ENCODE measurements at regions not wholly inside any gene's neighbourhood (a gene's known extent, or its start where the extent isn't known, plus 50 kb on each side); places are given as distances from the start of the nearest gene placed in this dataset.
"Not testable (repeated sequence)": the region's sequence is repeated elsewhere in the genome, so short reads cannot be mapped to it uniquely, and the experiment has no call there.

DNA sequence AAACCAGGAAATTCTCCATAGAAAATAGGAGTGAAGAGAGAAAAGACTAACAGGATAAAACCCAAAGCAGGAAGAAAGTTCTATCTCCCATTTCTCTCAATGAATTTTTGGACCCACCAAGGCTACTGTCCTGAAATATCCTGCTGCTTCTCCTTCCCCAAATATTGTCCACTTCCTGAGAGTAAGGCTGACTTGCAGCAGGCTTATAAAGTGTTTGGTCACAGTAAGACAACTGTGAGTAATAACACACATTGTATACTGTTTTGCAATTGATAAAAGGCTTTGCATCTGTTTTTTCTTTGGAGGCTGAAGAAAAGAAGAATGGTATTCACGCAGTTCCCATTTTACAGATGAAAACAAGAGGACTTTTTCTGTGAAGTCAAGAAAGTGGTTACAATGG, 52.8 kb downstream of the FOXD4L6 start:
- H3K9me3 ChIP-seq (replicated peaks; ENCODE audit: low read length); H3K4me3 ChIP-seq (ENCODE audit: low read length); H3K36me3 ChIP-seq (ENCODE audit: insufficient read depth, low read length); H3K27me3 ChIP-seq (ENCODE audit: control insufficient read depth, insufficient read depth, low read length): not testable (repeated sequence)
- Histone ChIP-seq H3K9ac (ENCODE audit: low read depth, low read length) (peak overlapping the region; percentile 87), H3K4me2 (ENCODE audit: low read length) (peak overlapping the region; percentile 84), H3K4me1 (ENCODE audit: control insufficient read depth, insufficient read depth, low read length) (peaks cover 11% of the 10 kb centered on the region)

DNA sequence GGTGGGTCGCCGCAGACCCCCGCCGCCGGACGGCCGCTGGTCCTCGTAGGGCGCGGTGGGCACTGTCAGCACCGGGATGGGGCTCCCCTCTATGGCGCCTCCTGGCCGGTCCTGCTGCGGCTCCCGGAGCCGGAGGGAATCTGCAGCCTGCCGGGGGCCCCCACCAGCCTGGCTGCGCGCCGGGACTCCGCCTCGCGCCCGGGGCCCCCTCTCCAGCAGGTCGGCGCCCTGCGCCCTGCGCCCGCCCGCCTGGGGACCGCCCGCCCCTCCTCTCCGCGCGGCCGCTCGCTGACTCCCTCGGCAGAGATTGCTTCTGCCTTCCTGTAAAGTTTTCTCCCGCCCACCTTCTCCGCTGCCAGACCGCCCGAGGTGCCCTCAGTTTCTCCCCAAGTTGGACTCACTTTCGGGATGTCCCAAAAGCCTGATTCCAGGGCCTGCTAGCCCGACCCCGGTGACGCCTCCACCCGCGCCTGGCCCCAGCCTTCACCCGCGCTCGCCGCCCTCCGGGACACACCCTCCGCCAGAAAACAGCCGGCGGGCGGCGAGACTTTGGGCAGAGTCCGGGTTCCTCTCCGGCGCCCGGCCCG, 54.0 kb downstream of the FOXD4L6 start:
- peak overlapping the region; percentile 87 for H3K9ac ChIP-seq (ENCODE audit: low read depth, low read length)
- H3K4me3 ChIP-seq (ENCODE audit: low read length), result peak overlapping the region; percentile 82
- not testable (repeated sequence) for H3K9me3 ChIP-seq (replicated peaks; ENCODE audit: low read length); H3K27me3 ChIP-seq (ENCODE audit: control insufficient read depth, insufficient read depth, low read length); H3K36me3 ChIP-seq (ENCODE audit: insufficient read depth, low read length)
- peak overlapping the region; percentile 84 for H3K4me2 ChIP-seq (ENCODE audit: low read length)
- peaks cover 11% of the 10 kb centered on the region for H3K4me1 ChIP-seq (ENCODE audit: control insufficient read depth, insufficient read depth, low read length)

DNA sequence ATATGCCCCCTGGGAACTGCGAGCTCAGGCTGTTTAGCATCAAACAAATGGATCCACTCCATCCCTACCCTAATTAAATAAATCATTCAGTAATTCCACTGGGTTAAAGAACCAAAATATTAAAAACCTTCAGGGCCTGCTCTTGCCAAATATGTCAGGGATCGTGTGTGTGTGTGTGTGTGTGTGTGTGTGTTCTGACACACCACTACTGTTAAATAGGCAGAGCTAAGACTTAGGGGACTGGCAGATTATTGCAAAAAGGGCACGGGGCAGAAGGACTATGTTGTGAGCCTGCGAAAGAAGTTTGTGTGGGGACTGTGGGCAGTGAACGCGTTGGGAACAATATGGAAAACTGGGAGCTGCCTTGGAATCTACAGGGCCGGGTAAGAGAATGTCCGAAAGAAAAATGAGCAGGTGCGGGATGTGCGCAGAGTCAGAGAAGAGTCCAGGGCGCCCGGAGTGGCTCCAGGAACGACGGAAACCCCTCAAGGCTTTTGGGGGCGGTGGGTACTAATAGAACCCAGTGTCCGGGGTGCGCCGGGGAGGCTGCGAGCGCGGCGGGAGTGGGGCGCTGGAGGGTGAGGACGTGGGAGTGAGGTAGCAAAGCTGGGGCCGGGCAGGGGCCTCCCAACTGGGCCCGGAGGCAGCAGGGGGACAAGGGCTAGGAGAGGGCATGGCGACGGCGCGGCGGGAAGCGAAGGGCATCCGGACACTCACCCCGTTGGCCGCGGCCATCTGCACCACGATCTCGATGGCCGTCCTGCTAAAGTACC, 54.8 kb downstream of the FOXD4L6 start:
- not testable (repeated sequence) for H3K36me3 ChIP-seq (ENCODE audit: insufficient read depth, low read length); H3K27me3 ChIP-seq (ENCODE audit: control insufficient read depth, insufficient read depth, low read length); H3K9me3 ChIP-seq (replicated peaks; ENCODE audit: low read length)
- H3K9ac ChIP-seq (ENCODE audit: low read depth, low read length), result peak overlapping the region; percentile 87
- peak overlapping the region; percentile 82 for H3K4me3 ChIP-seq (ENCODE audit: low read length)
- H3K4me2 ChIP-seq (ENCODE audit: low read length), result peak overlapping the region; percentile 84
- peaks cover 11% of the 10 kb centered on the region for H3K4me1 ChIP-seq (ENCODE audit: control insufficient read depth, insufficient read depth, low read length)

DNA sequence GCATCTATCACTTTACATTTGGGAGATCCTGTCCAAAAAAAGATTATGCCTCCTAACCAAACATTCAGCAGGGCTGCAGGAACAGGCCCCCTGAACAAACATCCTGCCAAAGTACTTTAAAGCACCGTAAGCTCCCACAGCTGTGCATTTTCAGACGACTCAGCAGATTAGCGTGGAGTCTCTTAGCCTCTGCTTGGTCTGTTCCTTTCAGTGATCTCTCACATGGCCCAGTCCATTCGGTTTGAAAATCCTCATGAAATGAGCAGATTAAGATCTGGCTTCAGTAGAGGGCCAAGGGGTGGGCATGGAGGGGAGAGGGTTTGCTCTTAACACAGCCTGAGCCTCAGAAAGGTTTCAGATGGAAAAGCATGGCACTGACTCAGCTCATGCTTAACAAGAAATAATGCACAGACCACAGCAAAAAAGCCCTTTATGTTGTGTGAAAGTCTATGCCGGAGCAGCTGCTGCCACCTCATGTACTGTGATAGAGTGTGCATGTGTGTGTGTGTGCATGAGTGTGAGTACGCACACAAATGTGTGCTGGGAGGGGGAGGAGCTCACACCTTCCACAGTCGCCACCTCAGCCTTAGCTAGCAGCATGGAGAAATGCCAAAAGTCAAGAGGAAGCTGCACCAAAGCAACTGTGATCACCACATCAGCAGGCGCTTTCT, 64.2 kb downstream of the FOXD4L6 start:
- H3K36me3 ChIP-seq (ENCODE audit: insufficient read depth, low read length); H3K9ac ChIP-seq (ENCODE audit: low read depth, low read length); H3K27me3 ChIP-seq (ENCODE audit: control insufficient read depth, insufficient read depth, low read length); H3K9me3 ChIP-seq (replicated peaks; ENCODE audit: low read length); H3K4me1 ChIP-seq (ENCODE audit: control insufficient read depth, insufficient read depth, low read length): not testable (repeated sequence)
- Histone ChIP-seq H3K4me3 (ENCODE audit: low read length) (peak overlapping the region; percentile 33), H3K4me2 (ENCODE audit: low read length) (peak overlapping the region; percentile 70)

DNA sequence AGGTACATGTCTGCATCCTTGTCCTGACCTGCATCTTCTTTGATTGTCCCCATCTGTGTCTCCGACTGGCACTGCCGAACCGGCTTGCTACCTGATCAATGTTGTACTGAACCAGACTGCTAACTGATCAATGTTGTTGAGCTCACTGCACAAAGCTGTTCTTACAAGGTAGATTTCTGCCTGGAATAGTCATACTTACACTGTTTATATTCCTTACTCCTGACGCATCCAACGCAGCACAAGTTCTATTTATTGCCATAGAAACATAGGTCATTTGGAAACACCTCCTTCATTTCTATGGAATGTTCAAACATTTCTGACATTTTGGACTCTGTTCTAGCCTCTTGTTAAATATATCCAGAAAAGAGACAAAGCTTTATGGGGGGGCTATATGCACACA, 65.2 kb downstream of the FOXD4L6 start:
- not testable (repeated sequence) for H3K4me1 ChIP-seq (ENCODE audit: control insufficient read depth, insufficient read depth, low read length); H3K36me3 ChIP-seq (ENCODE audit: insufficient read depth, low read length); H3K9ac ChIP-seq (ENCODE audit: low read depth, low read length); H3K27me3 ChIP-seq (ENCODE audit: control insufficient read depth, insufficient read depth, low read length); H3K4me2 ChIP-seq (ENCODE audit: low read length); H3K4me3 ChIP-seq (ENCODE audit: low read length); H3K9me3 ChIP-seq (replicated peaks; ENCODE audit: low read length)

DNA sequence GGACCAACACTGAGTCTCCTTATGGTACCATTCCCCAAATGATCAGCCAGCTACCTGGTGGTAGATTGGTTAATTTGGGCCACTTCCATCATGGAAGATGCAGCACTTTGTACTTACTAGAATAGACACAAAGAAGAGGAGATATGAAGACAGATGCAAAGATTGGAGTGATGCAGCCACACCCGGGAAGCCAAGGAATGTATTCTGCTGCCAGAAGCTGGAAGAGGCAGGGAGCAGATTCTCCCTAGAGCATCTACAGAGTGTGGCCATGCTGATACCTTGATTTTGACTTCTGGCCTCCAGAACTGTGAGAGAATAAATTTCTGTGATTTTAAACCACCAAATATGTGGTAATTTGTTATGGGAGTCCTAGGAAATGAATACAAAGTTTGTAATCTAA, 68.9 kb downstream of the FOXD4L6 start:
- not testable (repeated sequence) for H3K4me2 ChIP-seq (ENCODE audit: low read length); H3K9ac ChIP-seq (ENCODE audit: low read depth, low read length); H3K9me3 ChIP-seq (replicated peaks; ENCODE audit: low read length); H3K27me3 ChIP-seq (ENCODE audit: control insufficient read depth, insufficient read depth, low read length); H3K36me3 ChIP-seq (ENCODE audit: insufficient read depth, low read length); H3K4me3 ChIP-seq (ENCODE audit: low read length); H3K4me1 ChIP-seq (ENCODE audit: control insufficient read depth, insufficient read depth, low read length)

DNA sequence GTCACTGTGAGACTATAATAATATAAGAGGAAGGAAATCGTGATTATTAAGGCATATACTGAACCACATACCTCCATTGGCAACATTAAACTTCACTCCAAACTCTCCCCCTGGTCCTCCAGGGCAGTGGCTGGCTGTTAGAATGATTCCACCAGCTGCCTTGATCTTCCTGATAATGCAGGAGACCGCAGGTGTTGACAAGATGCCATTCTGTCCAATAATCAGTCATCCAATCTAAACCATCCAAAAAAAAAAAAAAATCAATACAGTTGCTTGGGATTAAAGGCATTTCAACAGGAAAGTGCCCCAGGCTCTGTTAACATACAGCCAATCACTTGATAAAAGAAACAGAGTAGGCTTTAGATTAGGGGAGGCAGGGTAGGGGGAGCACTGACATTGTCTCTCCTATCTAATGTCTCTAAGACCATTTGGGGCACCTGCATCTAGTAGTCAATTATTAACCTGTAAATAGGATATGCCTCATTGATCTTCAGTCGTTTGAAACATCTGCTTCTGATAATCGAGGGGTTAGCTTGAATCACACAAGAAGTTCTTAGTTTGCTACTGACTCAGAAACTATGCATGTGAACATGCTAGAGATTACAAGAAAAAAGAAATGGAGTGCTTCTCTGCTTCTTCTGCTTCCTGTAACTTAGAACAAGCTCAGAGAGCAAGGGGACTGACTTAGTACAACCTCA, 74.7 kb downstream of the FOXD4L6 start:
- not testable (repeated sequence) for H3K9me3 ChIP-seq (replicated peaks; ENCODE audit: low read length); H3K27me3 ChIP-seq (ENCODE audit: control insufficient read depth, insufficient read depth, low read length); H3K4me1 ChIP-seq (ENCODE audit: control insufficient read depth, insufficient read depth, low read length); H3K4me3 ChIP-seq (ENCODE audit: low read length); H3K36me3 ChIP-seq (ENCODE audit: insufficient read depth, low read length); H3K4me2 ChIP-seq (ENCODE audit: low read length); H3K9ac ChIP-seq (ENCODE audit: low read depth, low read length)

DNA sequence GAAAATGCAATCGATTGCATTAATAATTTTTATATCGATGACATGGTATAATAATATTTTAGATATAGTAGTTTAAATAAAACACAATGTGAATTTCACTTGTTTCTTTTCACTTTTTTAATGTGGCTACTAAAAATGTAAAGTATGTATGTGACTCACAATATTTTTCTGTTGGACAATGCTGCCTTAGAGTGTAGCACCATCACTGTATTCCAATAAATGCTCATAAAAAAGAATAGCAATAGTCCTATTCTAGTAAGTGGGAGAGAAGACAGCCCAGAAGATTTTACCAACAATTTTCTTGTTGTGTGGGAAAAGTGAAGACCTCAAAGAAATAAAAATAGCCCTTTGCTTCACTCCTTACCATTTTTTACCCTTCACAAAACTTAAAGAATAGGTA, 79.8 kb downstream of the FOXD4L6 start:
- H3K9ac ChIP-seq (ENCODE audit: low read depth, low read length); H3K4me3 ChIP-seq (ENCODE audit: low read length); H3K27me3 ChIP-seq (ENCODE audit: control insufficient read depth, insufficient read depth, low read length); H3K36me3 ChIP-seq (ENCODE audit: insufficient read depth, low read length); H3K9me3 ChIP-seq (replicated peaks; ENCODE audit: low read length); H3K4me2 ChIP-seq (ENCODE audit: low read length): not testable (repeated sequence)
- peaks cover 11% of the 10 kb centered on the region for H3K4me1 ChIP-seq (ENCODE audit: control insufficient read depth, insufficient read depth, low read length)

DNA sequence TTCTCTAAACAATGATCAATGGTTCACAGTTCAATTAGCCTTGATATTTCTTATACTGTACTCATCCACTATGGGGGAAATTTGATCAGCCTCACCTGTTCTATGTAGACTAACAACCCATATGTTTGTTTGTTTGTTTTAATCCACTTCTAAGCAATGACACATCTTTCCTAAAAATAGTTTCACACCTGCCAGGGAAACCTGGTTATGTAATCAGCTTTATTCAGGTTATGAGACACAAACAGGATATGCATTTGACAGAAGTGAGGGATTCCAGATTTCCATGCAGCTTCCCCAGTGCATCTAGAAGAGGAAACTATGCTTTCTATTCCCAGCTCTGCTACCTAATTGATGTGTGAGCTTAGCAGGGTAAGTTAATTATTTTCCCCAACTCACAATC, 80.7 kb downstream of the FOXD4L6 start:
- H3K4me3 ChIP-seq (ENCODE audit: low read length); H3K9me3 ChIP-seq (replicated peaks; ENCODE audit: low read length); H3K4me2 ChIP-seq (ENCODE audit: low read length); H3K27me3 ChIP-seq (ENCODE audit: control insufficient read depth, insufficient read depth, low read length); H3K9ac ChIP-seq (ENCODE audit: low read depth, low read length); H3K36me3 ChIP-seq (ENCODE audit: insufficient read depth, low read length): not testable (repeated sequence)
- peaks cover 11% of the 10 kb centered on the region for H3K4me1 ChIP-seq (ENCODE audit: control insufficient read depth, insufficient read depth, low read length)

DNA sequence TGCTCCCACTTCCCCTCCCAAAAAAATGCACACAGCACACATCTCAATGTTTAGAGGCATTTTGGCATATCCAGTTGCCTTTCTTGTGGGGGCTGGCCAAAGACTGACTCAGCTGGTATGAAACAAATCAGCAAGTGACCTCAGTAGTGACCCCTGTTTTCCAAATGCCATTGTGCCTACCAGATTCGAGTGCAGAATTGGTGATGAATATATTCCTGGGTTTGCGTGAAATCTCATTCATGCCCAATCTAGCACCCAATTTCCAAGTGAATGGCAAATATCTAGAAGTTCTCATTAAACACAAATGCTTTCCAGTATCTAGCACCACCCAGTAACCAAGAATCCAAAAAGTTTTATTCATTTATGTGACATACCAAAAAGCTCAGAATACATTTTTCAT, 83.6 kb downstream of the FOXD4L6 start:
- H3K9ac ChIP-seq (ENCODE audit: low read depth, low read length); H3K36me3 ChIP-seq (ENCODE audit: insufficient read depth, low read length); H3K4me3 ChIP-seq (ENCODE audit: low read length); H3K9me3 ChIP-seq (replicated peaks; ENCODE audit: low read length); H3K4me2 ChIP-seq (ENCODE audit: low read length); H3K27me3 ChIP-seq (ENCODE audit: control insufficient read depth, insufficient read depth, low read length): not testable (repeated sequence)
- peaks cover 16% of the 10 kb centered on the region for H3K4me1 ChIP-seq (ENCODE audit: control insufficient read depth, insufficient read depth, low read length)

DNA sequence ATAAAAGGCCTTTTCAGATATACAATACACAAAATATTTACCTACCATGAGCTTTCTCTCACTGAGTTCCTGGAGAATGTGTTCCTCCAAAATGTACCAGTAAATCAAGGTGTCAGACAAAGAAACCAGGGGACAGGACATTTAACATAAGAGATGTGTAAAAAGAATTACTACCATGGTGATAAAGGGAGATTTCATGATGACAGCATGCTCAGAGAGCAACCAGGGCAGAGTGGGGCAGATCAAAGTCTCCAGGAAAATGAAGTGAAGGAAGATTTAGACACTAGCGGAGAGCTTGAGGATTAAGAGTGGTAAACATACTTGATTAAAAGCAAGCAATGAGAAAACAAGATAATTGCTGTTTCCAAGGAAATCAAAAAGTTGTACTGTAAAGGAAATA, 85.0 kb downstream of the FOXD4L6 start:
- not testable (repeated sequence) for H3K4me2 ChIP-seq (ENCODE audit: low read length); H3K27me3 ChIP-seq (ENCODE audit: control insufficient read depth, insufficient read depth, low read length); H3K9me3 ChIP-seq (replicated peaks; ENCODE audit: low read length); H3K9ac ChIP-seq (ENCODE audit: low read depth, low read length); H3K4me3 ChIP-seq (ENCODE audit: low read length)
- Histone ChIP-seq H3K36me3 (ENCODE audit: insufficient read depth, low read length) (peaks cover 14% of the 10 kb centered on the region), H3K4me1 (ENCODE audit: control insufficient read depth, insufficient read depth, low read length) (peaks cover 12% of the 10 kb centered on the region)
